Large intestine (tissue), 3 donors: ENCODE measurements at regions not wholly inside any gene's neighbourhood (a gene's known extent, or its start where the extent isn't known, plus 50 kb on each side); places are given as distances from the start of the nearest gene placed in this dataset.

ENCODE experiments used
- DNase-seq, 2 donors: peaks; one replicate each; pipeline versions ENCODE4 v3.0.0 to v3.0.0-alpha.2; 2013
- H3K27ac ChIP-seq: one replicate; pipeline ENCODE4 v1.5.1; 2013; ENCODE audit warnings: low read length
- H3K27me3 ChIP-seq: 2 replicates; pipeline ENCODE4 v1.6.1; 2013; ENCODE audit warnings: low read length; ENCODE audit not compliant: control insufficient read depth, insufficient read depth
- H3K36me3 ChIP-seq: 2 replicates; pipeline ENCODE4 v1.6.1; 2013; ENCODE audit warnings: low read length; ENCODE audit not compliant: control insufficient read depth, insufficient read depth
- H3K4me1 ChIP-seq: one replicate; pipeline ENCODE4 v1.6.1; 2013; ENCODE audit warnings: low read length; ENCODE audit not compliant: control insufficient read depth, insufficient read depth
- H3K4me3 ChIP-seq: one replicate; pipeline ENCODE4 v1.5.1; 2013; ENCODE audit warnings: low read length
- H3K9me3 ChIP-seq: one replicate; pipeline ENCODE4 v1.6.1; 2013; ENCODE audit warnings: mild to moderate bottlenecking, low read depth, low read length, moderate library complexity; ENCODE audit not compliant: control insufficient read depth
- WGBS: methylation state at CpG from one replicate; pipeline ENCODE4 v1.1.5; 2013; ENCODE audit warnings: low lambda C conversion rate; ENCODE audit not compliant: insufficient coverage; 5-methylcytosine and 5-hydroxymethylcytosine counted together

- Histone ChIP-seq H3K36me3 (no peaks in the 10 kb centered on the region), H3K27ac (no peak overlapping the region), H3K27me3 (no peaks in the 10 kb centered on the region), H3K9me3 (no peaks in the 10 kb centered on the region), H3K4me1 (no peaks in the 10 kb centered on the region), H3K4me3 (no peak overlapping the region)
- WGBS, result 100% methylated on average over 1 of the region's 1 CpG
- DNase-seq, result no peak
Observed at GRCh38 chr7:79540592-79540991, 87.1 kb upstream of the MAGI2 start.

- H3K4me3 ChIP-seq, result no peak overlapping the region
- DNase-seq, result no peak
- no peak overlapping the region for H3K27ac ChIP-seq
- no peaks in the 10 kb centered on the region for H3K4me1 ChIP-seq
- 40% methylated on average over 1 of the region's 1 CpG for WGBS
- no peaks in the 10 kb centered on the region for H3K36me3 ChIP-seq
- no peaks in the 10 kb centered on the region for H3K9me3 ChIP-seq
- H3K27me3 ChIP-seq, result no peaks in the 10 kb centered on the region
Observed at GRCh38 chr7:79534128-79534527, 80.7 kb upstream of the MAGI2 start.

GRCh38 chr7:79531905-79532664, 78.6 kb upstream of the MAGI2 start:
- Histone ChIP-seq H3K4me3 (no peak overlapping the region), H3K36me3 (no peaks in the 10 kb centered on the region), H3K4me1 (no peaks in the 10 kb centered on the region), H3K27ac (no peak overlapping the region), H3K9me3 (no peaks in the 10 kb centered on the region), H3K27me3 (no peaks in the 10 kb centered on the region)
- DNase-seq, result no peak
- no CpG with 5 or more reads among the region's 4 CpGs for WGBS

DNA sequence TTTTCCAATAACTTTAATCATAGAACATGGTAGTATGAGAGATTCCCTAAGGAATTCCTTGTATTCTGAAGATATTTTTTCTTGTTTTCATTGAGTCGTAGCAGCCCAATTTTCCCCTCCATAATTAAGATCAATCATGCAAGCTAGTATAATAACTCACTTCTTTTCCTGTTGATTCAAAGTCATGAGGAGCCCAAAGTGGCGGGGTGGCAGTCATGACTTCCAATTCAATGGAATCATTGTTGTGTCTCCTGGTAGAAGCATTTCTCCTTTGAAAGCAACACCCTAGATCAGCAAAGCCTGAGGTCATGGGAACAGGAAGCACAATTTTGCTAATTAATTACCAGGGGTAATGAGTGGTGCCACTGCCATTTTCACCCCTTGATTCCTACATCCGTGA, 77.6 kb upstream of the MAGI2 start:
- WGBS, result 50% methylated on average over 1 of the region's 3 CpGs
- DNase-seq, result no peak

DNA sequence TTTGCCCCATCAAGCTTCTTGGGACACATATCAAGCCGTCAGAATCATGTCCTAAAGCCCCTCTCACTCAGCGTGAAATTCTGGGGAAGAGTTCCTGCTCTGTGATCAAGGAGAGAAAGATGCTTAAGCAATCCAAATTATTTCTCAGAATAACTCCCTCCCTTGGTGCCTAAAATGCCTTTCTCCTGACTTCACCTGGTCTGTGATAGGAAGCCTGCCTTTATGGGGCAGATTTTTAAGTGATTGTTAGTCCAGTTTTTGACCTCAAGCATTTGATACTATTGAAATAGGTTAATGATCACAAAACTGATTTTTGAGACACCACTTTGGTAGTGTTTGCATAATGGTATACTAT, 76.4 kb upstream of the MAGI2 start:
- no CpG with 5 or more reads among the region's 2 CpGs for WGBS
- Histone ChIP-seq H3K4me1 (no peaks in the 10 kb centered on the region), H3K27ac (no peak overlapping the region), H3K36me3 (no peaks in the 10 kb centered on the region), H3K4me3 (no peak overlapping the region), H3K27me3 (no peaks in the 10 kb centered on the region), H3K9me3 (no peaks in the 10 kb centered on the region)
- DNase-seq, result no peak

More for the DNA sequence above, 77.6 kb upstream of the MAGI2 start:
- Histone ChIP-seq H3K36me3 (no peaks in the 10 kb centered on the region), H3K27me3 (no peaks in the 10 kb centered on the region), H3K4me1 (no peaks in the 10 kb centered on the region), H3K4me3 (no peak overlapping the region), H3K9me3 (no peaks in the 10 kb centered on the region), H3K27ac (no peak overlapping the region)

- no peaks in the 10 kb centered on the region for H3K27me3 ChIP-seq
- H3K4me1 ChIP-seq, result no peaks in the 10 kb centered on the region
- no peak overlapping the region for H3K4me3 ChIP-seq
- WGBS, result no CpG with 5 or more reads among the region's 4 CpGs
- H3K27ac ChIP-seq, result no peak overlapping the region
- H3K9me3 ChIP-seq, result no peaks in the 10 kb centered on the region
- no peak for DNase-seq
- no peaks in the 10 kb centered on the region for H3K36me3 ChIP-seq
Observed at GRCh38 chr7:79529214-79529880, 75.9 kb upstream of the MAGI2 start.

- Histone ChIP-seq H3K4me1 (no peaks in the 10 kb centered on the region), H3K27ac (no peak overlapping the region), H3K9me3 (no peaks in the 10 kb centered on the region), H3K4me3 (no peak overlapping the region), H3K36me3 (no peaks in the 10 kb centered on the region), H3K27me3 (no peaks in the 10 kb centered on the region)
- no peak for DNase-seq
- 80% methylated on average over 1 of the region's 1 CpG for WGBS
Observed at GRCh38 chr7:79528421-79528820, 75.0 kb upstream of the MAGI2 start.

DNA sequence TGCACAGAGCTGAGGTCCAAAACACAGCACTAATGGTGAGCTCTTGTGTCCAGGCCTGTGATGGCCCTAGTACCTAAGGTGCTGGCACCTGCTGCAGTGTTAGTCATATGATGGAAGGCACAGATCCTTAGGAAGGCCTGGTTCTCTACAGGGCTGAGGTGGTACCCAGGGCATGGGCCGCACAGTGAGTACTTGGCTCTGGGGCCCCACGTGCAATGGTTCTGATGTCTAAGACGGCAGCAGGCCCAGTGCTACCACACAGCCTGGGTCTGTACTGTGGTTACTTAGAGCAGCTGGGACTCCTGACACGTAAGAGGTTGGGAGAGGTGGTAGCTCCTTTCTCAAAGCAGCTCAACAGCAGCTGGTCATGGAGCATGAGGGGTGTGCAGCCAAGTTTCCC, 70.6 kb upstream of the MAGI2 start:
- no peak overlapping the region for H3K4me3 ChIP-seq
- no peaks in the 10 kb centered on the region for H3K4me1 ChIP-seq
- no peaks in the 10 kb centered on the region for H3K9me3 ChIP-seq
- no CpG with 5 or more reads among the region's 4 CpGs for WGBS
- H3K27ac ChIP-seq, result no peak overlapping the region
- no peaks in the 10 kb centered on the region for H3K27me3 ChIP-seq
- H3K36me3 ChIP-seq, result no peaks in the 10 kb centered on the region
- no peak for DNase-seq

DNA sequence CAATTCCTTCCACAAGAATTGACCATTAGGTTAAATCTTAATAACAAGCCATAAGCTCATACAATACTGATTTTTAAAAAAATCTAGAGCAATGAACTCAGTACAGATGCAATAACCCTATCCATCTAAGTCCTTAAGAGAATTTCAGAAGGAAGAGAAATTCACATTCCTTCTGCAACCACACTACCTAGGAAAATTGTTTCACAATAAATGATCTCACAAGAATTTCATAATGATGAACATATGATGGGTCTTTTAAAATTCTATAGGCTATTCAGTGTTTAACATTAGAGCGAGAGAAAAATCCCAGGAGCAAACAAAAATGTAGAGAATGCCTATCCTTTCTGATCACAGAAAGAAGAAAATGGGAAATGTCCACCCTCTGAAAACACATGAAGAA, 70.0 kb upstream of the MAGI2 start:
- Histone ChIP-seq H3K4me1 (no peaks in the 10 kb centered on the region), H3K4me3 (no peak overlapping the region), H3K36me3 (no peaks in the 10 kb centered on the region), H3K27me3 (no peaks in the 10 kb centered on the region), H3K9me3 (no peaks in the 10 kb centered on the region), H3K27ac (no peak overlapping the region)
- no peak for DNase-seq
- WGBS, result 92% methylated on average over 1 of the region's 1 CpG

DNA sequence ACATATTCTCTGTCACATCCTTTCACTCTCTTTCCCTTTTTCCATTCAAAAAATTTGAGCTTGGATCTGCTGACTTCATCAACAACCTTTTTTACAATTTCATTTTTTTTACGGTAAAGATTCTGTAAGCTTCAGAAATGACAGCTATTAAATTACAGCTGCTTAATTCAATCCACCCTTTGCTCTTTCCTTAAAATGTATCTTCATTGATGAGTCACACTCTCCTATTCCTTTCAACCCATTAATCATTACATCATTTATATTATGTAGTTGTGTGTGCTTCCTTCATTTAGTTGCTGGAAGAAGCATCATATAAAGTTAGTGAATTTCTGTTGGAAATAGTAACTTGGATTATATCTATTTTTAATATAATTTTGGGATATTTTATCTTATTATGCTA, 67.1 kb upstream of the MAGI2 start:
- Histone ChIP-seq H3K4me1 (no peaks in the 10 kb centered on the region), H3K9me3 (no peaks in the 10 kb centered on the region), H3K27me3 (no peaks in the 10 kb centered on the region), H3K36me3 (no peaks in the 10 kb centered on the region), H3K4me3 (no peak overlapping the region), H3K27ac (no peak overlapping the region)
- WGBS, result 100% methylated on average over 1 of the region's 1 CpG
- no peak for DNase-seq

GRCh38 chr7:79515358-79515757, 61.9 kb upstream of the MAGI2 start:
- Histone ChIP-seq H3K9me3 (no peaks in the 10 kb centered on the region), H3K27me3 (no peaks in the 10 kb centered on the region), H3K36me3 (no peaks in the 10 kb centered on the region), H3K4me3 (no peak overlapping the region), H3K4me1 (no peaks in the 10 kb centered on the region), H3K27ac (no peak overlapping the region)
- WGBS, result 85% methylated on average over 3 of the region's 3 CpGs
- no peak for DNase-seq
